Myocyte (in vitro differentiated cells): ENCODE measurements at regions not wholly inside any gene's neighbourhood (a gene's known extent, or its start where the extent isn't known, plus 50 kb on each side); places are given as distances from the start of the nearest gene placed in this dataset.
A peak's percentile ranks its signal among the peaks of the same experiment; 100 is the strongest.
"Not testable (repeated sequence)": the region's sequence is repeated elsewhere in the genome, so short reads cannot be mapped to it uniquely, and the experiment has no call there.

Experiments
- DNase-seq: peaks from one replicate; pipeline ENCODE4 v3.0.0-alpha.2; 2012; ENCODE audit warnings: low read depth

DNA sequence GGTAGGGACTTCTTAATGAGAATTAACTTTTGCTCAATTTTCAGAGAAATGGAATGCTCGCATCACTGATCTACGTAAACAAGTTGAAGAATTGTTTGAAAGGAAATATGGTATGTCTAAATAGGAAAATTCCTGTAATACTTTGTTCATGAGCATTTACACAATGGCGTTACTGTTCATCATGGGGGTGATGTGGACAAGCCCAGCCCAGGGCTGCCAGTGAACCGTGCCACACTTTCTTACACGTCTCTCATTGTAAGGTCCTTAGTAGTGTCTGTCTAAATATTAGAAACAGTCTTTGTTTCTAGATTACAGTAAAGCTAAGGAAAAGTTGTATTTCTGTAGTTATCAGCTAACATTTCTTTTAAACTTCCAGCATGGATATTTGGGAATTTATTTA lies 91.0 kb upstream of the SPDYE9 start:
- DNase-seq: not testable (repeated sequence)

DNA sequence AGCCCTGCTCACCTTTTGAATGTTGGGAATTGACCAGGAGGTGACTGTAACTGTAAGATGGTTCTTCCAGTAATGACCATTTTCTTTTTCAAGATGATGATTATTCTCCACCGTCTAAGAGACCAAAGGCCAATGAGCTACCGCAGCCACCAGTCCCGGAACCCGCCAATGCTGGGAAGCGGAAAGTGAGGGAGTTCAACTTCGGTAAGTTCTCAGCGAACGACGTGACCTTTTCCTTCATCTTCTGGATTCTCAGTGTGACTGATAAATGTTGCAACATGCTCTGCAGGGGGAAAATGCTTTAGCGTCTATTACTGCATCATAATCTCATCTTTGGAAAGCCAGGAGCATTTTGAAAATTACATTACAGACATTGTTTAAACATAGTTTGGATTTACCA lies 89.5 kb upstream of the SPDYE9 start:
- DNase-seq: not testable (repeated sequence)

DNA sequence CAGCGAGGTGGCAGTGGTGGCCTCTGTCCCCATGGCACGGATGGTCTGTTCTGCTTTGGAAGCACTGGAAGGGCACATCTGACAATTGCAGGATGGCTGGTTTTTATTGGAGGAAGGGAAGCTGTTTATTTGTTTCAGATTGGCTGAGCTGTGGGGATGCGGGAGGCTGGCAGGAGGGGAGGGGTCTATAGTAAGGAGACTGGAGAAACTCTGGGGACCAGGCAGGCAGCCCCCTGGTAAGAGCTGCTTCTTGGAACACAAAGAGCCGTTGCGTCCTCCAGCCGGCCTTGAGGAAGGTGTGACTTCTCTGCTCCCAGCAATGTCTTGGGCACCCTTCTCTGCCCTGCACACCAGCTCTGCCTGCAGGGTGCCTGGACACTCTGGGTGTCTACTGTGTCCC lies 85.1 kb upstream of the SPDYE9 start:
- DNase-seq: not testable (repeated sequence)

DNA sequence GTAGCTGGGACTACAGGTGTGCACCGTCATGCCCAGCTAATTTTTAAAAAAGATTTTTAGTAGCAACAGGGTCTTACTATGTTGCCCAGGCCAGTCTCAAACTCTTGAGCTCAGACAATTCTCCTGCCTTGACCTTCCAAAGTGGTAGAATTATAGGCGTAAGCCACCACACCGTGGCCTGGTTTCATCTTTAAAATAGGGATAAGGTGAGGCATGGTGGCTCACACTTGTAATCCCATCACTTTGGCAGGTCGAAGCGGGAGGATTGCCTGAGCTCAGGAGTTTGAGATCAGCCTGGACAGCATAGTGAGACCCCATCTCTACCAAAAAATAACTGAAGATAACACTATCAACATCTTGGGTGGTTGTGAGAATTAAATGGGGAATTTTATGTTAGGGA lies 84.6 kb upstream of the SPDYE9 start:
- not testable (repeated sequence) for DNase-seq

DNA sequence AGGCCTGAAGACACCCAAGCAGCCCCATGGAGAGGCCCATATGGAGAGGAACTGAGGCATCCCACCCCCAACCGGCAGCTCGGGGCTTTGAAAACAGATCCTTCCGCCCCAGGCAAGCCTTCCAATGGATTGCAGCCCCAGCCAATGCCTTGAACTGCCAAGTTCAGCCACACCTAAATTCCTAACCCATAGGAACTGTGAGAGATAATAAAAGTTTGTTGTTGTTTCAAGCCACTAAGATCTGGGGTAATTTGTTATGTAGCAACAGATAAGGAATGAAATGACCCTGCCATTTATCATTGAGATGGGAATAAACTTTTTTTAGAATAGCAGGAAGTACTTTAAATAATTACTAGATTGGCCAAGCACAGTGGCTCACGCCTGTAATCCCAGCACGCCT lies 80.3 kb upstream of the SPDYE9 start:
- not testable (repeated sequence) for DNase-seq

DNA sequence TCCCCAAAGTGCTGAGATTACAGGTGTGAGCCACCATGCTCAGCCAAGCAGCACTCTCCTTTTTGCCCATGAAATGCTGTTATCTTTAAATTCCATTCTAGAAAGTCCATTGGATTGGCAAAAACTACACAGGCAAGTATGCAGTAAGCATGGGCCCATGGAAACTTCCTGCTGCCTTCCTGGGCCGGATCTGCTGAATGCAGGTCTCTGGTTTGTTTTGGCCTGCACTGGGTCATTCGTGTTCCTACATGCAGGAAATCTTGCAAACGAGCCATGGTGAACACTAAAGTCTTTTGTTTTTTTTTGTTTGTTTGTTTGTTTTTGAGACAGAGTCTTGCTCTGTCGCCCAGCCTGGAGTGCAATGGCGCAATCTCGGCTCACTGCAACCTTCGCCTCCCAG lies 76.8 kb upstream of the SPDYE9 start:
- not testable (repeated sequence) for DNase-seq

DNA sequence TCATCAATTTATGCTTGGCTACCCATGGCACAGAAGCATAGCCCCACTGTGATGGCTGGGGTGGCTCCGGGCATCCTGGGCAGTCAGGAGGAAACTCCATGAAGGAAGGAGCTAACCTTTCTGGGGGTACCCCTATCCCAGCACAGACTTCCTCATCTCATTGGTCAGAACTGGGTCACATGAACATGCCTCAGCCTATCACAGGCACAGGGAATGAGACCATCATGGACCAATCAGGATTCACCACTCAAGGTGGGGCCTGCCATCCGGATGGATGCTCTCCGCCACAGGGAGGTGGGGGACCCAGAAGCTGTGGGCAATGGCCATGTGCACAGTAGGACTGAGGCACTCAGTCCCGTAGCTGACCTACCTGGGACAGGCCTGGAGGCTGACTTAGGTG lies 75.9 kb upstream of the SPDYE9 start:
- not testable (repeated sequence) for DNase-seq

DNA sequence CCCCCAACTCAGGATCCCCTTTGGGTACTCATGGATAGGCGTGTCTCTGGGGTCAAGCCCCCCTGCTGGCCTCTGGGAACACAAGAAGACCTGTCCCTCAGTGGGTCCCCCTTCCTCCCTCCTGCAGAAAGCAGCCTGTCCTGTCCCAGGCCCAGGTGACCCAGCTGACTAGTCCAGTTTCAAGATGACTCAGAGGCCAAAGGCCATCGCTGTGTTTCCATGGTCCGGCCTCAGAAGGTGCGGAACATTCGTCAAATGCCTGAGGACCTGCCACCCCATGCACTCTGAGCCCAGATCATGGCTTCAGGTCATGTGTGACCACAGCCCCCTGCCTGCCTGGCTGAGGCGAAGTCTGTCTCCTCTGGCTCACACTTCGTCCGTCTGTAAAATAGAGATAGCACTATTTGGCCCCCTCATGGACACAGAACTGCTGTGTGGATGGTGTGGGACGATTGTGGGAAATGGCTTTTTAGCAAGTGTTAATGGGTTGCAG lies 71.4 kb upstream of the SPDYE9 start:
- DNase-seq: not testable (repeated sequence)

DNA sequence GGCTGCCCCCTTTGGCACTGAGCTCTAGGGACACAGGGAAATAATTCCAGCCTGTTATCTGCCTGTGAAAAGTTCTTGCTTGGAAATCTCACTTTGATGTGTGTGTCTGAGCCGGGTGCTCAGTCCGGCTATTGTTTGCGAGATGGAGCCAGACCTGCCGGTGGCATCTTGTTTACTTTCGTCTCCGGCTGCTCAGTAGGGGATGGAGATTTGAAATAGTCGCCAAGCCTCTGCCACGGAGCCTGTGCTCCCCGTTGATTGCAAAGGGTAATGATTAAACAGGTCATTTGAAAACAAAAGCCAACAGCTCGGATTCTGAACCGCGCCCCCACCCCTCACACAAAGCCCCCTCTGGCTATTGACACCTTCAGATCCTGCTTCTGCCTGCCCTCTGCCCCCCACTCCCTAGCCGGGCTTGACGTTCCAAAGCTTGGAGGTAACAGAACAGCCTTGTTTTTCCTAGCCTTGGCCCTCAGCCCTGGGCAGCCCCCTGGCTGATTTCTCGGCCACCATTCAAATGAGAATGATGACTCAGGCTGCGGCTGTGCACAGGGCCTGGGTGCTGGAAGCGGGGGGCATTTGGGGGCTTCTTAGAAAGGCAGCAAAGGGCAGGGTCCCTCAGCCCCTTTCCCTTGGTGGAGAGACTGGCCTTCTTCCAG lies 70.8 kb upstream of the SPDYE9 start:
- not testable (repeated sequence) for DNase-seq

DNA sequence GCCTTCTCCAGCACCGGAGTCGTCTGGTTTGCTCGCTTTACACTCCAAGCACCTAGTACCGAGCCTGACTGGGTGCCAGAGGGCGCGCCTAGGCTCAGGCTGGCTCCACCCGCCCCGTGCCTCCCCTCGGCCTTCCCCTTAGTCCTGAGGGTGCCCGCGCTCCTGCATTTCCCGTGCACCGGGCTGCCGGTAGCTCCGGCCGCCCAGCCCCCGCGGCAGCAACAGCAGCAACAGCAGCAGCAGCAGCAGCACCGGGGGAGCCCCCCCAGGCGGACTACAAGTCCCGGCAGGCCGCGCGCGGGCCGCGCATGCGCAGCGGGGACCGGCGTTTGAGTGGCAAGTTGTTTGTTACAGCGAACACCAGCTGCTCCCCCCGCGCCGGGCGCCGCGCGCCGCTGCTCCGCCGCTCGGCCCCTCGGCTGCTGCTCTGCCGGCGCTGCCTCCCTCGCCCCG lies 68.8 kb upstream of the SPDYE9 start:
- DNase-seq: peak; percentile 75

DNA sequence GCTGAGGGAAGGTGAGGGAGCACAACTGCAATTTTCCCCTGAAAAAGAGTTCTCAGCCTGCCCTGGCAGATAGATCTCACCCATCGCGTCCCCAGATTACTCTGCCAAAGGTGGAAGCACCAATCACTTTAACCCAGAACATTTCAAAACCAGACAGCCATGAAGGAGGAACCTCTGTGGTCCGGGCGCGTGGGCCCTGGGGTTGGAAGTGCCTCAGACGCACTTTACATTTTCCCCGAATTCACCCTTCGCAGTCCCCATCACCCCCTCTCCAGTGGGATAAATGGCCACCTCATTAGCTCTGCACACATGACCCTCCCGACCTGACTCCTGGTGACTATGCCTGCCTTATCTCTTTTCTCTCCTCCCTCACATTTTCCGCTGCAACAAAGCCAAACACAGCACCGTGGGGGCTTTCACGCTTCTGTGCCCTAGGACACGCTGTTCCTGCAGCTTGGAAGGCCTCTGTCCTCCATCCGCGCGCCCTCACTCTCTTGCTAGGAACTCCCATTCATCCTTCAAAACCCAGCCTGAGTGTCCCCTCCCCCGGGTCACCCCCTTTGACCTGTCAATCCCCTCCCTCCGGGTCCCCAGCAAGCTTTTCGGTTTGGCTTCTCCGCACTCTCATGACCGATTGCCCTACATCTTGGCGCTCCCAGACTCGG lies 68.2 kb upstream of the SPDYE9 start:
- not testable (repeated sequence) for DNase-seq

DNA sequence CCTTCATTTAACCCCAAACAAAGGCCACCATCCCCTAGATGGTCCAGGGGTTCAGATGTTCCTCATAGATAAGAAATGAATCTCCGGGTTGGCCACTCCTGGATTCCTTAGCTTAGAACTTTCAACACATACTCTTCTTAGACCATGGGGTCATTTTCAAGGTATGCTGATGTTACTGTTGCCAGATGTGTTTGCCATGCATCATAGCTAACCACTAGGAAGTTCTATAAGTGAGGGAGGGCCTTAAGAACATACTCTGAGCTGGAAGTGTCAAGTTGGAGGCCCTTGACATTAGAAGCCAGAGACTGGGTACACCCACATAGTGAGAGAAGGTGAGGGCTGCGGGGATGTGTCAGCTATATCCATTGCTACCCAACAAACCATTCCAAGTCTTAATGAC lies 62.7 kb upstream of the SPDYE9 start:
- DNase-seq: not testable (repeated sequence)

DNA sequence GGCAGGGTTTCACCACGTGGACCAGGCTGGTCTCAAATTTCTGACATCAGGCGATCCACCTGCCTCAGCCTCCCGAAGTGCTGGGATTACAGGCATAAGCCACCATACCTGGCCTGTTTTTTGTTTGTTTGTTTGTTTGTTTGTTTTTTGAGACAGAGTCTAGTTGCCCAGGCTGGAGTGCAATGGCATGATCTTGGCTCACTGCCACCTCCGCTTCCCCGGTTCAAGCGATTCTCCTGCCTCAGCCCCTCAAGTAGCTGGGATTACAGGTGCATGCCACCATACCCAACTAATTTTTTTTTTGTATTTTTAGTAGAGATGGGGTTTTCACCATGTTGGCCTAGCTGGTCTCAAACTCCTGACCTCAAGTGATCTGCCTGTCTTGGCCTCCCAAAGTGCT lies 61.8 kb upstream of the SPDYE9 start:
- not testable (repeated sequence) for DNase-seq

DNA sequence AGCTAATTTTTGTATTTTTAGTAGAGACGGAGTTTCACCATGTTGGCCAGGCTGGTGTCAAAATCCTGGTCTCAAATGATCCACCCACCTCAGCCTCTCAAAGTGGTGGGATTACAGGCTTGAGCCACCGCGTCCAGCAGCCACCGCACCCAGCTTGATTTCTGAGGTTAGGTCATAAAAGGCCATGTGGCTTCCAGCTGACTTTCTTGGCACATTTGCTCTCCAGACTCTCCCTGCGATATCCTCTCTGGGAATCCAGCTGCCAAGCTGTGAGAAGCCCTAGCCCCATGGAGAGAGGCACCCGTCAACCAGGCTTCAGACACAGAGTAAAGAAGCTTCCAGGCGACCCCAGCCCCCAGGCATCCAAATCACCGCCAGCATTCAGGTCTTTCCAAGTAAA lies 58.2 kb upstream of the SPDYE9 start:
- not testable (repeated sequence) for DNase-seq

DNA sequence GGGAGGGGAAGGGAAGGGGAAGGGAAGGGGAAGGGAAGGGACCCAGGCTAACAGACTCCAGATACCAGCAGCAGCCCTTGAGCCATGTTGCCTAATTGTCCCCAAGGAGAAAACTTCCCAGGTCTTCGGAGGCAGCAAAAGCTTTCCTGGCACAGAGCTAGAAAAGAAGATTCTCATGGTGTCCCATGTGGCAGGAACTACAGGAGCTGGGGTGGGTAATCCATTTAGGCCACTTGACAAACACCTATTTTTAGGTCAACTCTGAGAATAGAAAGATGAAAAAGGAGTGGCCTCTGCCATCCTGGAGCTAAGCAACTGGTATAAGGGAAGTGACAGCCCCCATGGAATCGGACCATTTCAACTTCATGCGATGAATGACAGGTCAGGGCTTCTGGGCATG lies 52.1 kb upstream of the SPDYE9 start:
- DNase-seq: not testable (repeated sequence)
